K562 (cell line): ENCODE measurements at regions not wholly inside any gene's neighbourhood (a gene's known extent, or its start where the extent isn't known, plus 50 kb on each side); places are given as distances from the start of the nearest gene placed in this dataset.

ENCODE experiments used
- ATAC-seq: fragments of 200-7000 bp; cut with Tn5 transposase; 3 replicates; pipeline ENCODE4 v1.9.1; 2020; ENCODE audit warnings: moderate library complexity
- BruUV-seq: library from RNA; stranded (reverse); fragments of 400-500 nt; replicated peaks from 2 replicates; lab custom pipeline; 2021; lab: Mats Ljungman, UMichigan
- CTCF ChIA-PET: fragments of 300-600 bp; formaldehyde crosslinking; extraction: SDS; loops from one replicate; lab custom pipeline; 2021; ENCODE audit warnings: low intra/inter-chr PET ratio; lab: Yijun Ruan, JAX
- POLR2A ChIA-PET: fragments of 300-600, 350-650 bp; sonication (Branson Sonifier 250); formaldehyde crosslinking; extraction: SDS; loops from one replicate; lab custom pipeline; 2021; ENCODE audit warnings: antibody characterized with exemption, inconsistent platforms; lab: Yijun Ruan, JAX
- DNase-seq, 4 experiments: peaks; one replicate each; pipeline versions ENCODE4 v3.0.0 to v3.0.0-alpha.2; 2011 to 2018; ENCODE audit warnings: low spot score in 3 of 4, mixed read lengths in 3 of 4; ENCODE audit errors: extremely low read depth in 1 of 4
- FAIRE-seq: peaks from 2 replicates; lab custom pipeline; 2011; peaks lifted over from hg19 to GRCh38; lab: Jason Lieb, UNC
- H2AFZ ChIP-seq: 2 replicates; pipeline ENCODE4 v1.6.0; 2011; ENCODE audit warnings: low read depth, low read length, control low read depth, inconsistent platforms
- H3K27ac ChIP-seq: fragments of 200-600 bp; 3 replicates; pipeline ENCODE4 v1.8.0; 2011; ENCODE audit warnings: low read depth, mild to moderate bottlenecking, control low read depth, inconsistent platforms, low read length, moderate library complexity, mixed read lengths; ENCODE audit errors: extremely low read depth
- H3K27me3 ChIP-seq, 2 experiments: fragments of 300-600 bp in 1 of 2; 2 replicates in 1 of 2; 3 replicates in 1 of 2; pipeline versions ENCODE4 v1.6.0 to v1.8.0; 2011; ENCODE audit warnings: inconsistent platforms in 2 of 2, low read length in 2 of 2, mild to moderate bottlenecking in 1 of 2, mixed read lengths in 1 of 2, moderate library complexity in 1 of 2; ENCODE audit not compliant: control insufficient read depth in 2 of 2, insufficient read depth in 2 of 2
- H3K36me3 ChIP-seq: fragments of 300-600 bp; 3 replicates; pipeline ENCODE4 v1.8.0; 2011; ENCODE audit warnings: mild to moderate bottlenecking, low read length, inconsistent platforms; ENCODE audit not compliant: control insufficient read depth, insufficient read depth
- H3K4me1 ChIP-seq, 2 experiments: fragments of 200-600 bp in 1 of 2; replicated peaks in 1 of 2; 2 replicates in 1 of 2; 3 replicates in 1 of 2; pipeline versions ENCODE4 v1.5.1 to v1.8.0; 2011; ENCODE audit warnings: inconsistent platforms in 2 of 2, low read length in 2 of 2, mild to moderate bottlenecking in 1 of 2, mixed read lengths in 1 of 2, moderate library complexity in 1 of 2; ENCODE audit not compliant: control insufficient read depth in 2 of 2, insufficient read depth in 2 of 2
- H3K4me2 ChIP-seq: 2 replicates; pipeline ENCODE4 v1.6.1; 2011; ENCODE audit warnings: low read length, control low read depth, inconsistent platforms, mixed read lengths; ENCODE audit not compliant: insufficient read depth
- H3K4me3 ChIP-seq: fragments of 200-600 bp; sonication (generic), shearing (Covaris generic); 2 replicates; pipeline ENCODE4 v1.5.1; 2016; ENCODE audit warnings: control low read depth, inconsistent platforms
- H3K79me2 ChIP-seq: fragments of 200-600 bp; 3 replicates; pipeline ENCODE4 v1.8.0; 2011; ENCODE audit warnings: low read length, inconsistent platforms; ENCODE audit not compliant: control insufficient read depth, insufficient read depth
- H3K9ac ChIP-seq, 2 experiments: 2 replicates each; pipeline versions ENCODE4 v1.6.0 to v1.6.1; 2011; ENCODE audit warnings: low read depth in 2 of 2, low read length in 2 of 2, control low read depth in 1 of 2, inconsistent platforms in 1 of 2, mild to moderate bottlenecking in 1 of 2, mixed read lengths in 1 of 2; ENCODE audit not compliant: insufficient read depth in 1 of 2
- H3K9me1 ChIP-seq: one replicate; pipeline ENCODE4 v1.6.0; 2011; ENCODE audit warnings: inconsistent platforms, mild to moderate bottlenecking, low read length, moderate library complexity; ENCODE audit not compliant: control insufficient read depth, insufficient read depth
- H3K9me3 ChIP-seq: replicated peaks from 2 replicates; pipeline ENCODE4 v1.5.1; 2011; ENCODE audit warnings: low read depth, low read length, inconsistent platforms; ENCODE audit not compliant: control insufficient read depth, insufficient read depth
- H4K20me1 ChIP-seq: replicated peaks from 2 replicates; pipeline ENCODE4 v1.6.1; 2011; ENCODE audit warnings: low read length, inconsistent platforms, mixed read lengths; ENCODE audit not compliant: control insufficient read depth, insufficient read depth
- BCOR ChIP-seq: fragments of 450-650 bp; IDR thresholded peaks from 2 replicates; pipeline ENCODE4 v1.6.1; 2016
- CHCHD3 ChIP-seq: fragments of 250-450 bp; sonication (Bioruptor Pico); IDR thresholded peaks from 2 replicates; pipeline ENCODE4 v2.1.2; 2022; ENCODE audit warnings: mild to moderate bottlenecking
- ESRRA ChIP-seq: fragments of 450-650 bp; IDR thresholded peaks from 2 replicates; pipeline ENCODE4 v1.6.1; 2014; ENCODE audit warnings: low read depth, mild to moderate bottlenecking, moderate library complexity, borderline replicate concordance
- GATAD2A ChIP-seq: fragments of 450-650 bp; IDR thresholded peaks from 2 replicates; pipeline ENCODE4 v1.6.1; 2017
- GTF2A2 ChIP-seq: IDR thresholded peaks from 2 replicates; pipeline ENCODE4 v1.6.1; 2016; ENCODE audit warnings: mild to moderate bottlenecking, missing genetic modification characterization, missing compliant biosample characterization
- IRF1 ChIP-seq: sonication (generic); formaldehyde crosslinking; IDR thresholded peaks from 2 replicates; pipeline ENCODE4 v1.8.0; 2022; ENCODE audit warnings: missing genetic modification reagents, mild to moderate bottlenecking, borderline replicate concordance
- MCM7 ChIP-seq, 2 experiments: fragments of 450-650 bp; IDR thresholded peaks; 2 replicates each; pipeline ENCODE4 v1.6.1; 2016 to 2018
- RCOR1 ChIP-seq, 2 experiments: IDR thresholded peaks; 2 replicates each; pipeline ENCODE4 v1.6.1; 2012; ENCODE audit warnings: low read depth in 2 of 2, low read length in 2 of 2, borderline replicate concordance in 1 of 2, improper control_type of control experiment in 1 of 2
- TAL1 ChIP-seq: fragments of 450-650 bp; IDR thresholded peaks from 2 replicates; pipeline ENCODE4 v1.6.1; 2016; ENCODE audit warnings: mild to moderate bottlenecking
- XRCC4 ChIP-seq: IDR thresholded peaks from one replicate; pipeline ENCODE4 v1.6.1; 2011; ENCODE audit not compliant: insufficient read depth, insufficient read length; ENCODE audit errors: extremely low read depth
- ZBTB40 ChIP-seq, 2 experiments: fragments of 450-650 bp in 1 of 2; sonication (generic) in 1 of 2; formaldehyde crosslinking in 1 of 2; IDR thresholded peaks; 2 replicates each; pipeline versions ENCODE4 v1.7.1 to v1.9.0; 2016 to 2022; ENCODE audit warnings: inconsistent platforms in 1 of 2, mild to moderate bottlenecking in 1 of 2, missing genetic modification reagents in 1 of 2
- ZFX ChIP-seq: sonication (generic); formaldehyde crosslinking; IDR thresholded peaks from 2 replicates; pipeline ENCODE4 v1.8.0; 2022; ENCODE audit warnings: mild to moderate bottlenecking, missing genetic modification reagents, moderate library complexity
- ZNF354B ChIP-seq: fragments of 250-450 bp; sonication (Bioruptor Pico); IDR thresholded peaks from 2 replicates; pipeline ENCODE4 v1.4.0; 2020
- in situ Hi-C: fragments of 300-500 bp; cut with MboI; formaldehyde crosslinking; loops from 4 replicates; pipeline ENCODE4 v1.15.0; 2018; ENCODE audit warnings: inconsistent platforms, mixed read lengths
- intact Hi-C: fragments of 100-400 bp; cut with micrococcal nuclease; formaldehyde crosslinking; loops from 2 replicates; pipeline ENCODE4 v1.14.2; 2022

- Histone ChIP-seq H3K27ac (no peak overlapping the region), H3K4me1 (no peaks in the 10 kb centered on the region), H4K20me1 (no peaks in the 10 kb centered on the region), H3K4me2 (no peak overlapping the region), H3K79me2 (no peaks in the 10 kb centered on the region), H3K9me1 (no peaks in the 10 kb centered on the region), H3K9me3 (no peaks in the 10 kb centered on the region), H2AFZ (no peak overlapping the region), H3K4me3 (no peak overlapping the region), H3K36me3 (no peaks in the 10 kb centered on the region), H3K9ac (no peak overlapping the region), H3K27me3 (no peaks in the 10 kb centered on the region)
- CTCF ChIA-PET: no interaction called here
- POLR2A ChIA-PET: interaction anchor here (0.8 kb wide), 1 partner anchor 23 kb away, joined by 3 read pairs; no protein-coding TSS in a partner anchor
- intact Hi-C loops (no loop called here), in situ Hi-C loops (no loop called here)
- ATAC-seq: no peak
- BruUV-seq: no TSS peak
- FAIRE-seq: no peak
- no peak for DNase-seq
- TF ChIP-seq IRF1 (CRISPR knock-in tag) (no peak), ESRRA (no peak), ZFX (CRISPR knock-in tag) (no peak), RCOR1 (IDR thresholded peaks at IDR 0.05; ENCODE audit: borderline replicate concordance in 1 of 2, low read depth in 2 of 2, low read length in 2 of 2) (no peak), XRCC4 (no peak), CHCHD3 (no peak), ZNF354B (CRISPR knock-in tag) (no peak), GATAD2A (no peak), MCM7 (IDR thresholded peaks at IDR 0.05) (no peak), ZBTB40 (IDR thresholded peaks at IDR 0.05) (no peak), ZBTB40 (CRISPR knock-in tag; IDR thresholded peaks at IDR 0.05) (no peak), BCOR (no peak), GTF2A2 (no peak), TAL1 (no peak)
Observed at GRCh38 chr6:88513471-88513870, 347.3 kb upstream of the CNR1 start.
